WTC11 (cell line): ENCODE measurements at regions not wholly inside any gene's neighbourhood (a gene's known extent, or its start where the extent isn't known, plus 50 kb on each side); places are given as distances from the start of the nearest gene placed in this dataset.

Experiments used
- ATAC-seq: fragments of 200-7000 bp; cut with Tn5 transposase; 2 replicates; pipeline ENCODE4 v1.10.0; 2021; ENCODE audit warnings: mild to moderate bottlenecking, moderate library complexity
- CTCF ChIA-PET: fragments of 300-600 bp; sonication (Branson Sonifier 250); formaldehyde crosslinking; loops from one replicate; lab custom pipeline; 2021; ENCODE audit warnings: antibody characterized with exemption; lab: Charles Lee
- POLR2A ChIA-PET: fragments of 350-600 bp; sonication (Branson Sonifier 250); formaldehyde crosslinking; loops from one replicate; lab custom pipeline; 2021; ENCODE audit warnings: antibody characterized with exemption; lab: Charles Lee
- DNase-seq: peaks from one replicate; pipeline ENCODE4 v3.0.0; 2021; ENCODE audit warnings: low spot score
- H3K27ac Mint-ChIP-seq: 2 replicates; pipeline ENCODE4 v1.8.0; 2021; ENCODE audit warnings: mixed read lengths
- H3K27me3 Mint-ChIP-seq: 2 replicates; pipeline ENCODE4 v1.8.0; 2021; ENCODE audit warnings: low read depth, mild to moderate bottlenecking, moderate library complexity, mixed read lengths
- H3K36me3 Mint-ChIP-seq: 2 replicates; pipeline ENCODE4 v1.8.0; 2021; ENCODE audit warnings: mixed read lengths
- H3K4me1 Mint-ChIP-seq: 2 replicates; pipeline ENCODE4 v1.8.0; 2022; ENCODE audit warnings: mixed read lengths
- H3K4me3 Mint-ChIP-seq: 2 replicates; pipeline ENCODE4 v1.8.0; 2021; ENCODE audit warnings: mild to moderate bottlenecking, moderate library complexity, mixed read lengths
- H3K9me3 Mint-ChIP-seq: 2 replicates; pipeline ENCODE4 v1.8.0; 2021; ENCODE audit warnings: mixed read lengths
- CBFB ChIP-seq: sonication (generic); formaldehyde crosslinking; IDR thresholded peaks from 2 replicates; pipeline ENCODE4 v1.8.1; 2022; ENCODE audit warnings: mild to moderate bottlenecking, low read depth, missing genetic modification reagents
- CREB1 ChIP-seq: sonication (generic); formaldehyde crosslinking; IDR thresholded peaks from 2 replicates; pipeline ENCODE4 v1.8.0; 2023; ENCODE audit warnings: mild to moderate bottlenecking, missing genetic modification reagents
- ELF4 ChIP-seq: sonication (generic); formaldehyde crosslinking; IDR thresholded peaks from 2 replicates; pipeline ENCODE4 v1.8.1; 2022; ENCODE audit warnings: low read depth, mild to moderate bottlenecking, moderate library complexity, missing genetic modification reagents
- EMX1 ChIP-seq: fragments of 250-450 bp; sonication (Bioruptor Pico); IDR thresholded peaks from 2 replicates; pipeline ENCODE4 v1.8.0; 2021; ENCODE audit warnings: mild to moderate bottlenecking
- ESRRA ChIP-seq: sonication (generic); formaldehyde crosslinking; IDR thresholded peaks from 2 replicates; pipeline ENCODE4 v1.8.1; 2022; ENCODE audit warnings: mild to moderate bottlenecking, missing genetic modification reagents, borderline replicate concordance
- ETV6 ChIP-seq: sonication (generic); formaldehyde crosslinking; IDR thresholded peaks from 2 replicates; pipeline ENCODE4 v1.8.1; 2022; ENCODE audit warnings: mild to moderate bottlenecking, missing genetic modification reagents
- FOXJ3 ChIP-seq: sonication (generic); formaldehyde crosslinking; IDR thresholded peaks from 2 replicates; pipeline ENCODE4 v1.9.0; 2021; ENCODE audit warnings: missing genetic modification reagents, mild to moderate bottlenecking, borderline replicate concordance
- MXD4 ChIP-seq: fragments of 250-450 bp; sonication (Bioruptor Pico); IDR thresholded peaks from 2 replicates; pipeline ENCODE4 v1.8.0; 2021; ENCODE audit warnings: mild to moderate bottlenecking, moderate library complexity, borderline replicate concordance
- NFE2L1 ChIP-seq: sonication (generic); formaldehyde crosslinking; IDR thresholded peaks from 2 replicates; pipeline ENCODE4 v1.8.1; 2023; ENCODE audit warnings: missing genetic modification reagents
- NR1H2 ChIP-seq: sonication (generic); formaldehyde crosslinking; IDR thresholded peaks from 2 replicates; pipeline ENCODE4 v1.9.0; 2021; ENCODE audit warnings: mild to moderate bottlenecking, moderate library complexity, missing genetic modification reagents
- NR3C1 ChIP-seq: sonication (generic); formaldehyde crosslinking; conservative IDR thresholded peaks from 2 replicates; pipeline ENCODE4 v1.8.1; 2023; ENCODE audit warnings: low read depth, mild to moderate bottlenecking, missing genetic modification reagents
- OVOL2 ChIP-seq: fragments of 250-450 bp; sonication (Bioruptor Pico); IDR thresholded peaks from 2 replicates; pipeline ENCODE4 v1.9.0; 2021; ENCODE audit warnings: mild to moderate bottlenecking, borderline replicate concordance
- SOX15 ChIP-seq: fragments of 250-450 bp; sonication (Bioruptor Pico); IDR thresholded peaks from 2 replicates; pipeline ENCODE4 v1.9.0; 2021; ENCODE audit warnings: mild to moderate bottlenecking
- SP1 ChIP-seq: sonication (generic); formaldehyde crosslinking; conservative IDR thresholded peaks from 2 replicates; pipeline ENCODE4 v1.8.1; 2022; ENCODE audit warnings: missing genetic modification reagents
- ZNF121 ChIP-seq: sonication (generic); formaldehyde crosslinking; IDR thresholded peaks from 2 replicates; pipeline ENCODE4 v1.8.0; 2023; ENCODE audit warnings: missing genetic modification reagents
- ZNF138 ChIP-seq: sonication (generic); formaldehyde crosslinking; conservative IDR thresholded peaks from 2 replicates; pipeline ENCODE4 v1.8.1; 2022; ENCODE audit warnings: mild to moderate bottlenecking, moderate library complexity, missing genetic modification reagents
- ZNF317 ChIP-seq: sonication (generic); formaldehyde crosslinking; IDR thresholded peaks from 2 replicates; pipeline ENCODE4 v1.8.1; 2023; ENCODE audit warnings: low read depth, mild to moderate bottlenecking, moderate library complexity, missing genetic modification reagents, borderline replicate concordance
- ZNF396 ChIP-seq: fragments of 250-450 bp; sonication (Bioruptor Pico); IDR thresholded peaks from 2 replicates; pipeline ENCODE4 v1.8.0; 2021; ENCODE audit warnings: mild to moderate bottlenecking, moderate library complexity, borderline replicate concordance
- ZNF416 ChIP-seq: fragments of 250-450 bp; sonication (Bioruptor Pico); IDR thresholded peaks from 2 replicates; pipeline ENCODE4 v1.9.0; 2021; ENCODE audit warnings: mild to moderate bottlenecking, inconsistent platforms
- ZNF532 ChIP-seq: fragments of 250-450 bp; sonication (Bioruptor Pico); IDR thresholded peaks from 2 replicates; pipeline ENCODE4 v1.9.0; 2021; ENCODE audit warnings: mild to moderate bottlenecking, borderline replicate concordance
- TF ChIP-seq, protein P1 (sequence below): fragments of 250-450 bp; sonication (Bioruptor Pico); IDR thresholded peaks from 2 replicates; pipeline ENCODE4 v1.9.0; 2021; ENCODE audit warnings: mild to moderate bottlenecking
- TF ChIP-seq, protein P2 (sequence below): fragments of 250-450 bp; sonication (Bioruptor Pico); conservative IDR thresholded peaks from 2 replicates; pipeline ENCODE4 v1.9.0; 2021; ENCODE audit warnings: mild to moderate bottlenecking
- TF ChIP-seq, protein P3 (sequence below): sonication (generic); formaldehyde crosslinking; IDR thresholded peaks from 2 replicates; pipeline ENCODE4 v1.8.1; 2023; ENCODE audit warnings: mild to moderate bottlenecking, missing genetic modification reagents, borderline replicate concordance
- TF ChIP-seq, protein P4 (sequence below): sonication (generic); formaldehyde crosslinking; IDR thresholded peaks from 2 replicates; pipeline ENCODE4 v1.8.1; 2022; ENCODE audit warnings: mild to moderate bottlenecking, moderate library complexity, missing genetic modification reagents

- no peak overlapping the region for H3K27ac Mint-ChIP-seq
- POLR2A ChIA-PET, result no interaction called here
- peaks cover 23% of the 10 kb centered on the region for H3K9me3 Mint-ChIP-seq
- peaks cover 6% of the 10 kb centered on the region for H3K36me3 Mint-ChIP-seq
- DNase-seq, result no peak
- no peak for ATAC-seq
- CTCF ChIA-PET, result no interaction called here
- no peak for TF ChIP-seq NFE2L1 (CRISPR knock-in tag)
- no peak for TF ChIP-seq ZNF121 (CRISPR knock-in tag)
- no peak for TF ChIP-seq ESRRA
- TF ChIP-seq NR3C1 (CRISPR knock-in tag), result no peak
- no peak for TF ChIP-seq CREB1
- no peak for TF ChIP-seq NR1H2 (CRISPR knock-in tag)
- no peak for TF ChIP-seq SOX15 (CRISPR knock-in tag)
- no peak for TF ChIP-seq ZNF396
- no peak for TF ChIP-seq ELF4
- TF ChIP-seq EMX1 (CRISPR knock-in tag), result no peak
- no peak for TF ChIP-seq ETV6 (CRISPR knock-in tag)
- no peak for TF ChIP-seq ZNF138 (CRISPR knock-in tag)
- no peak for TF ChIP-seq ZNF416 (CRISPR knock-in tag)
- no peak for TF ChIP-seq SP1
- TF ChIP-seq, protein P1, sequence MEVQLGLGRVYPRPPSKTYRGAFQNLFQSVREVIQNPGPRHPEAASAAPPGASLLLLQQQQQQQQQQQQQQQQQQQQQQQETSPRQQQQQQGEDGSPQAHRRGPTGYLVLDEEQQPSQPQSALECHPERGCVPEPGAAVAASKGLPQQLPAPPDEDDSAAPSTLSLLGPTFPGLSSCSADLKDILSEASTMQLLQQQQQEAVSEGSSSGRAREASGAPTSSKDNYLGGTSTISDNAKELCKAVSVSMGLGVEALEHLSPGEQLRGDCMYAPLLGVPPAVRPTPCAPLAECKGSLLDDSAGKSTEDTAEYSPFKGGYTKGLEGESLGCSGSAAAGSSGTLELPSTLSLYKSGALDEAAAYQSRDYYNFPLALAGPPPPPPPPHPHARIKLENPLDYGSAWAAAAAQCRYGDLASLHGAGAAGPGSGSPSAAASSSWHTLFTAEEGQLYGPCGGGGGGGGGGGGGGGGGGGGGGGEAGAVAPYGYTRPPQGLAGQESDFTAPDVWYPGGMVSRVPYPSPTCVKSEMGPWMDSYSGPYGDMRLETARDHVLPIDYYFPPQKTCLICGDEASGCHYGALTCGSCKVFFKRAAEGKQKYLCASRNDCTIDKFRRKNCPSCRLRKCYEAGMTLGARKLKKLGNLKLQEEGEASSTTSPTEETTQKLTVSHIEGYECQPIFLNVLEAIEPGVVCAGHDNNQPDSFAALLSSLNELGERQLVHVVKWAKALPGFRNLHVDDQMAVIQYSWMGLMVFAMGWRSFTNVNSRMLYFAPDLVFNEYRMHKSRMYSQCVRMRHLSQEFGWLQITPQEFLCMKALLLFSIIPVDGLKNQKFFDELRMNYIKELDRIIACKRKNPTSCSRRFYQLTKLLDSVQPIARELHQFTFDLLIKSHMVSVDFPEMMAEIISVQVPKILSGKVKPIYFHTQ (CRISPR knock-in tag), result no peak
- peaks cover 3% of the 10 kb centered on the region; the same call in 1 of the 2 replicates for H3K4me1 Mint-ChIP-seq
- no peaks in the 10 kb centered on the region for H3K27me3 Mint-ChIP-seq
- no peak overlapping the region for H3K4me3 Mint-ChIP-seq
Measured at GRCh38 chr21:35900539-35900938, 159.8 kb downstream of the SETD4 start.

GRCh38 chr21:35896060-35896459 lies 164.3 kb downstream of the SETD4 start:
- no peak for DNase-seq
- Mint-ChIP-seq H3K27ac (no peak overlapping the region), H3K9me3 (peaks cover 12% of the 10 kb centered on the region), H3K4me3 (no peak overlapping the region), H3K27me3 (no peaks in the 10 kb centered on the region; the same call in 1 of the 2 replicates), H3K36me3 (peaks cover 6% of the 10 kb centered on the region), H3K4me1 (peaks cover 3% of the 10 kb centered on the region; the same call in 1 of the 2 replicates)
- no peak for ATAC-seq
- ChIA-PET CTCF (no interaction called here), POLR2A (no interaction called here)
- TF ChIP-seq, protein P2, sequence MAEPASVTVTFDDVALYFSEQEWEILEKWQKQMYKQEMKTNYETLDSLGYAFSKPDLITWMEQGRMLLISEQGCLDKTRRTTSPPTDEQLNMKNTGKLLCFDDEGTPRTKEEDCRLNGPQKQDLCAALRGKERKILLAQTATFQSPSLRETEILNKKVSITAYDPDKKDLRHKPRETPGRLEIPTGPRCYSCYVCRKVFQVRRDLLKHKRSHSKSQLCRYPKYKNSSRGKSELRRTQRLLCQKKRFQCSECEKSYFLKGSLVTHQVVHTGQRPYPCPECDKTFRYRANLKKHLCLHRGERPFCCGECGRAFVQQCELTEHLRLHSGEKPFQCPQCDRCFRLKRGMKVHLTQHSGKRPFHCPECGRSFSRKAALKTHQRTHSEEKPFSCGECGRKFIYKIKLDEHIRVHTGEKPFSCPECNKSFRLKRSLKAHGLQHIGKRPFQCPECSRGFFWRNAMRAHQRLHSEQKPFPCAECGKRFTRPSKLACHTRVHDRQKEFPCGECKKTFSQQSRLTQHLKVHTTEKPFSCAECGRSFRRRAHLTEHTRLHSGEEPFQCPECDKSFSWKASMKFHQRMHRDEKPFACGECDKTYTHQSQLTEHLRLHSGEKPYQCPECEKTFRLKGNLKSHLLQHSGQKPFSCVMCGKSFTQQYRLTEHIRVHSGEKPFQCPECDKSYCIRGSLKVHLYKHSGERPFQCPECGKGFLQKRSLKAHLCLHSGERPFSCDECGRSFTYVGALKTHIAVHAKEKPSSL (CRISPR knock-in tag), result no peak
- TF ChIP-seq ZNF416 (CRISPR knock-in tag) (no peak), ZNF532 (no peak), FOXJ3 (CRISPR knock-in tag) (no peak), ZNF317 (no peak), MXD4 (CRISPR knock-in tag) (no peak), CBFB (CRISPR knock-in tag) (no peak), OVOL2 (CRISPR knock-in tag) (no peak)
- TF ChIP-seq, protein P3, sequence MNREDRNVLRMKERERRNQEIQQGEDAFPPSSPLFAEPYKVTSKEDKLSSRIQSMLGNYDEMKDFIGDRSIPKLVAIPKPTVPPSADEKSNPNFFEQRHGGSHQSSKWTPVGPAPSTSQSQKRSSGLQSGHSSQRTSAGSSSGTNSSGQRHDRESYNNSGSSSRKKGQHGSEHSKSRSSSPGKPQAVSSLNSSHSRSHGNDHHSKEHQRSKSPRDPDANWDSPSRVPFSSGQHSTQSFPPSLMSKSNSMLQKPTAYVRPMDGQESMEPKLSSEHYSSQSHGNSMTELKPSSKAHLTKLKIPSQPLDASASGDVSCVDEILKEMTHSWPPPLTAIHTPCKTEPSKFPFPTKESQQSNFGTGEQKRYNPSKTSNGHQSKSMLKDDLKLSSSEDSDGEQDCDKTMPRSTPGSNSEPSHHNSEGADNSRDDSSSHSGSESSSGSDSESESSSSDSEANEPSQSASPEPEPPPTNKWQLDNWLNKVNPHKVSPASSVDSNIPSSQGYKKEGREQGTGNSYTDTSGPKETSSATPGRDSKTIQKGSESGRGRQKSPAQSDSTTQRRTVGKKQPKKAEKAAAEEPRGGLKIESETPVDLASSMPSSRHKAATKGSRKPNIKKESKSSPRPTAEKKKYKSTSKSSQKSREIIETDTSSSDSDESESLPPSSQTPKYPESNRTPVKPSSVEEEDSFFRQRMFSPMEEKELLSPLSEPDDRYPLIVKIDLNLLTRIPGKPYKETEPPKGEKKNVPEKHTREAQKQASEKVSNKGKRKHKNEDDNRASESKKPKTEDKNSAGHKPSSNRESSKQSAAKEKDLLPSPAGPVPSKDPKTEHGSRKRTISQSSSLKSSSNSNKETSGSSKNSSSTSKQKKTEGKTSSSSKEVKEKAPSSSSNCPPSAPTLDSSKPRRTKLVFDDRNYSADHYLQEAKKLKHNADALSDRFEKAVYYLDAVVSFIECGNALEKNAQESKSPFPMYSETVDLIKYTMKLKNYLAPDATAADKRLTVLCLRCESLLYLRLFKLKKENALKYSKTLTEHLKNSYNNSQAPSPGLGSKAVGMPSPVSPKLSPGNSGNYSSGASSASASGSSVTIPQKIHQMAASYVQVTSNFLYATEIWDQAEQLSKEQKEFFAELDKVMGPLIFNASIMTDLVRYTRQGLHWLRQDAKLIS (CRISPR knock-in tag), result no peak
- TF ChIP-seq, protein P4, sequence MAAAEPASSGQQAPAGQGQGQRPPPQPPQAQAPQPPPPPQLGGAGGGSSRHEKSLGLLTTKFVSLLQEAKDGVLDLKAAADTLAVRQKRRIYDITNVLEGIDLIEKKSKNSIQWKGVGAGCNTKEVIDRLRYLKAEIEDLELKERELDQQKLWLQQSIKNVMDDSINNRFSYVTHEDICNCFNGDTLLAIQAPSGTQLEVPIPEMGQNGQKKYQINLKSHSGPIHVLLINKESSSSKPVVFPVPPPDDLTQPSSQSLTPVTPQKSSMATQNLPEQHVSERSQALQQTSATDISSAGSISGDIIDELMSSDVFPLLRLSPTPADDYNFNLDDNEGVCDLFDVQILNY (CRISPR knock-in tag), result no peak
